NCI-H526 treated with DMSO at 0.1 percent for 48 hours (cell line): ENCODE measurements at regions not wholly inside any gene's neighbourhood (a gene's known extent, or its start where the extent isn't known, plus 50 kb on each side); places are given as distances from the start of the nearest gene placed in this dataset.

Experiments
- DNase-seq: peaks from one replicate; lab custom pipeline; 2025; lab: John Stamatoyannopoulos, UW

DNA sequence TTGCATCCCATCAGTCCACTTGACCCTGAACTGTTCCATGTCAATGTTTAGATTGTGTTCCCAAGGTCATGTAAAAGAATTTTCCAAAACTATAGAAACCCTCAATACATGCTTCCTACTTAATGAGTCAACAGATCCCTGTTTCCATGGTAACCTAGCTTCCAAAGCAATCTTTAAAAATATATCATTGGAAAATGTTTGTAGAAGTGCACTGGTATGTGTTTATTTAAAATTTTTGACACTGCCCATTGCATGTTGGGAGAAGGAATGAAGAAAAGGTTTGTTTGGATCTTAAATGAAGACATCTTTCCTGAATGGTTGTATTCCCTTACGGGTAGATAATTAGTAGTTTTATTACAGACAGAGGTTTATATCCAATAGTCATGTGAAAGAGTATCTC lies 345.3 kb downstream of the GABRG1 start:
- DNase-seq = no peak

GRCh38 chr4:45776146-45776545 lies 347.7 kb downstream of the GABRG1 start:
- DNase-seq = no peak

DNA sequence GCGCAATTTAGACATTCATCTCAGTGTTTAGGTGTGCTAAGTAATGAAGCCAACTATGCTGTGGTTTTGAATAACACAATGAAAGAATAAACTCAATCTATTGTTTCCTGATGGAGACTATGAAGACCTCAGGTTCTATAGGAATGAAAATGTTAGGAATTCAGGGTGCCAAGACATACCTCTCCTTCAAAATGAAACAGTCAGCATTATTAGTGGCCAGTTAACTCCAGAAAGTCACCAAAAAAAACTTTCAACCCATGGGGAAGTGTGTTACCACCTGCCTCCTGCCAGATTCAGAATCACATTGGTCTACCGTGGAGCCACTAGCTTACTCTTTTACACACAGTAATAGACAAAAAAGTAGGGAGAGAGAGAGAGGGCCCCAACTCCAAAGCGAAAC lies 352.9 kb downstream of the GABRG1 start:
- no peak for DNase-seq

- no peak for DNase-seq
These were observed 358.3 kb downstream of the GABRG1 start for GRCh38 chr4:45765521-45765920.

GRCh38 chr4:45751877-45752530 lies 371.9 kb downstream of the GABRG1 start:
- no peak for DNase-seq

DNA sequence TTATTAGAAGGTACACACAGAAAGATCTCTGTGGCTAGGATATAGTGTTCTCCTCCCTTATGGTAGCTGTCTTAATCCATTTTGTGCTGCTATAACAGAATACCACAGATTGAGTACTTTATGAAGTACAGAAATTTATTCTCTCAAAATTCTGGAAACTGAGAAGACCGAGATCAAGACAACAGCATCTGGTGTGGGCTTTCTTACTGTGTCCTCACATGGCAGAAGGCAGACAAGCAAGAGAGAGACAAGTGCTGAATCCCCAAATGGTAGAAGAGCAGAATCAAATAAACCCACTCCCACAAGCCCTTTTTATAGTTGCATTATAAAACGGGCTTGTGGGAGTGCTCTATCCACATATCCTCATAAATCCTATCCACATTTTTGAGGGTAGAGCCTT lies 373.1 kb downstream of the GABRG1 start:
- DNase-seq = no peak

- no peak for DNase-seq
These were observed 378.1 kb downstream of the GABRG1 start for GRCh38 chr4:45745741-45746140.

DNA sequence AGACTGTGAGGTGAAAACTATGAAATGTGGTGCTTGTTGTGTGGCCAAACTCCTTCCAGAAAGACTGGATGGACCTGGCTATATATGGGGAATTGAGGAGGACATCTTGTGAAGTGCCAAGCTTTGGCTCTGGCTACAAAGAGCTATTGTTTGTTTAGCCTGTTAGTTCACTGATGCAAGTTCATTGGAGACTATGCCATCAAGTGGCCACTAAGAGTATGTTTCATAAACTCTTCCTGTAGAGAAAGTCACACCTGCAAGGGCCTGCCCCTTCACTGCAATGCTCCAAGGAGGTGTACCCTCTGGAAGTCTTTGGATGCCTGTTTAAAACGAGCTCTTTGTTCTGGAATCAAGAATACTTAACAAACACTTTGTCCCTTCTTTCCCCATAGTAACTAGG lies 382.0 kb downstream of the GABRG1 start:
- no peak for DNase-seq

GRCh38 chr4:45732161-45732560 lies 391.7 kb downstream of the GABRG1 start:
- DNase-seq = no peak

GRCh38 chr4:45716093-45716492 lies 407.8 kb downstream of the GABRG1 start:
- DNase-seq = no peak

GRCh38 chr4:45713996-45714395 lies 409.9 kb downstream of the GABRG1 start:
- DNase-seq = no peak

DNA sequence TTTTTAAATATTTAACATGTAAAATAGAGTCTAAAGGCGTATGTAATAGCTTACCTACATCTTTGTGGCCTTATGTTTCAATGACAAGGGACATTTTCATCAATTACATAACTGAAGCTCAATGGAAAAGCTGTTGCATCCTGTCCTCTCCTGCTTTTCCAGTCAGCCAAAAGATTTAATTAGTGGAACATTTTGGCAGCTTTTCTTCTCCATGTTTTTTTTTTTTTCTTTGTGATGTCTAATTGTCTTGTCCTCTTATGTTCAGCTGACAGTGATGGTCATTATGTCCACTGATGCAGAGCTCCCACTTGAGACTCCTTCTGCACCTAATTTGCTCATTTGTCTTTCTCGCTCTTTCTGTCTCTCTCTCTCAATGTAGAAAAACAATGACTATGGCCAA lies 422.2 kb downstream of the GABRG1 start:
- DNase-seq = no peak

DNA sequence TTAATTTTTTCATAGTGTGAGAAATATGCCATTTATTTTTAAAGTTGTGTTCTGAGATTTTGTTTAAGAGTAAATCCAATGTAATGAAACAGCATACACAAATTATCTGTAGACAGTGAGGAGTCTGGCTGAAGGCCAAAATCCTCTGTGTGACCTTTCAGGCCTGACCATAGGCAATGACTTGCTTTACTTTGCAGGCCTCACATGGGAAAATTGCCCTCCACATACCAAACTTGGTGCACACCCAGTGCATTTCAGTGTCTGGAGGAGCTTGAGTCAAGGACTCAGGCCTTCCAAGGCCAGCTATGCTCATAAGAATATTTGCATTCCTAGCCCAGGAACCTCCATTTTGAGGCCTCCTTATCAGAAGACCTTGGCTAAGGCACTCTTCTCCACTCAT lies 430.1 kb downstream of the GABRG1 start:
- no peak for DNase-seq

GRCh38 chr4:45692131-45692735 lies 431.6 kb downstream of the GABRG1 start:
- DNase-seq = no peak

DNA sequence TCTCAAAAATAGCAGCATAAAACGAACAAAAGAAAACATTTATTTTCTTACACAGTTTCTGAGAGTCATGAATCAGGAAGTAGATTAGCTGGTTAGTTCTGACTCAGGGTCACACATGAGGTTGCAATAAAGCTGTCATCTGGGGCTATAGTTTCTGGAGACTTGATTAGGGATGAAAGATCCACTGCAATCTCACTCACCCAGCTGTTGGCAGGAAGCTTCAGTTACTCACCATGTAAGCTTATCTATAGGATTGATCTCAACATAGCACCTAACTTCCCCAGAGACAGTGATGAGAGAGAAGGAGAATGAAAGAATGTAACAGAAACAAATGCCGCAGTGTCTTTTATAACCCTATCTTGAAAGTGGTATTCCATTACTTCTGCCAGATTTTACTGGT lies 435.5 kb downstream of the GABRG1 start:
- no peak for DNase-seq

DNA sequence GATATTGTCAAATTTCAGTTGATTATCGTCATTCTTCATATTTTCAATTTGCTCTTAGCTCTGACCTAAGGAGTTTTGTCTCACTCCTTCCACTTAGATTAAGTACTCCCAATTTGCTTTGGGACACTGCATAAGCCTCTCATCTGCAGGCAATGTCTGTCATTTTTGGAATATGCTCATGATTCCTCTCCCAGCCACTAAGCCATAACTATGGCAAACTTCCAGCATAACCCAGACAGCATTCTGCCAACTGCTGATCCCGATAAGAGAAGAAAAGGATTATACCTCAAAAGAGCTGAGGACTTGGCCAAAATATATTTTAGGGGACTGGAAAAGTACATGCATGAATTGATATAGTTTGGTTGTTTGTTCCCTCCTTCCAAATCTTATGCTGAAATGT lies 444.4 kb downstream of the GABRG1 start:
- DNase-seq = no peak

- DNase-seq = no peak
These were observed 455.7 kb downstream of the GABRG1 start for GRCh38 chr4:45668128-45668527.

DNA sequence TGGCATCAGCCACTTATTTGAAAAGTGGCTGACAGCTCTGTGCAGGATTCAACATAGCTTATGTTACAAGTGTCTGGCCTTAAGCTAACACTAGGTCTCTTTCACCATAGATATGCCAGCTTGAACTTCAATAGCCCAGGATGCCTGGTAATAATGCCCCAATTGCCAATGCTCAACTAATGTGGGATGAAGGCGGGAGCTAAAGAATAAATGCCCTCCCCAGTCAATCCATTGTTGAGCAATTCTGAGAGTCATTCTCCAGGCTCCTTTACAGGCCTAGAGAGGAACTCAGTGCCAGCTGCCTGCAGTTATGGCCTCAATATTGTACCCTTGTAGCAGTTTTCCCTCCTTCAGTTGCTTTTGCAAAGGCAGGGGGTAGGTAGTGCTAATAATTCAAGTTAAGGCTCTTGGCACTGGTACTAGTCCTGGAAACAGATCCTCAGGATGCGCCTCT lies 460.2 kb downstream of the GABRG1 start:
- DNase-seq = no peak

DNA sequence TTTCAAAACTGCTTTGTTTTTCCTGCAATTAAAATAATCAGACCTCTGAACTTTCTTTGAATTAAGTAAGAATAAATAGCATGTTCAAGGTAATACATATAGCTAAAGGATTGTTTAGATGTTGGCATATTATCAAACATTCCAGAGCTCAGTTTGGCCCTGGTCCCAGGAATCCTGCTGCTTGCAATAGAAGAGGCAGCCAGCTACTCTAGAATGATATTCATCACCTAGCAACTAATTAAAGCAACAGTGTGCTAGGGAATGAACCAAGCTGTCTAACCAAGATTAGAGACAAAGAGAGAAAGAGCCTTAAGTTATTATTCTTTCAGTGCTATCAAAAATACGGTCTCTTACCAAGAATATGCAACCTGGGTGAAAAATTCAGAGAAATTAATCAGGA lies 460.9 kb downstream of the GABRG1 start:
- DNase-seq = no peak

- DNase-seq = no peak
These were observed 462.0 kb downstream of the GABRG1 start for GRCh38 chr4:45661893-45662292.

- DNase-seq = no peak
These were observed 473.3 kb downstream of the GABRG1 start for GRCh38 chr4:45650545-45650944.

GRCh38 chr4:45648846-45649245 lies 475.0 kb downstream of the GABRG1 start:
- DNase-seq = no peak

GRCh38 chr4:45647823-45648222 lies 476.0 kb downstream of the GABRG1 start:
- DNase-seq = no peak
